GM12872 (cell line): ENCODE measurements at regions not wholly inside any gene's neighbourhood (a gene's known extent, or its start where the extent isn't known, plus 50 kb on each side); places are given as distances from the start of the nearest gene placed in this dataset.

Experiments
- CTCF ChIP-seq: IDR thresholded peaks from 3 replicates; pipeline ENCODE4 v1.5.1; 2011; ENCODE audit warnings: low read depth, mild to moderate bottlenecking, low read length, moderate library complexity; ENCODE audit not compliant: insufficient read depth

- no peak for TF ChIP-seq CTCF
Measured at GRCh38 chr4:15144967-15145295, 142.7 kb downstream of the CPEB2 start.

GRCh38 chr4:15145709-15146108, 143.4 kb downstream of the CPEB2 start:
- no peak for TF ChIP-seq CTCF

GRCh38 chr4:15147714-15148113, 145.4 kb downstream of the CPEB2 start:
- TF ChIP-seq CTCF = no peak

GRCh38 chr4:15148199-15148598, 145.9 kb downstream of the CPEB2 start:
- TF ChIP-seq CTCF = no peak

- TF ChIP-seq CTCF = no peak
Measured at GRCh38 chr4:15148691-15149090, 146.4 kb downstream of the CPEB2 start.

GRCh38 chr4:15149234-15149838, 147.1 kb downstream of the CPEB2 start:
- no peak for TF ChIP-seq CTCF

- TF ChIP-seq CTCF = no peak
Measured at GRCh38 chr4:15149839-15150592, 147.7 kb downstream of the CPEB2 start.
